ENCODE measurements at regions not wholly inside any gene's neighbourhood (a gene's known extent, or its start where the extent isn't known, plus 50 kb on each side); places are given as distances from the start of the nearest gene placed in this dataset.

- TF ChIP-seq CTCF (conservative IDR thresholded peaks at IDR 0.05; ENCODE audit: low read depth in 2 of 2) (no peak), JUNB (IDR thresholded peaks at IDR 0.05; ENCODE audit: unreplicated experiment) (no peak), REST (IDR thresholded peaks at IDR 0.05; ENCODE audit: unreplicated experiment) (no peak), EZH2 (IDR thresholded peaks at IDR 0.05; ENCODE audit: low read depth, unreplicated experiment) (no peak), ETS1 (IDR thresholded peaks at IDR 0.05) (no peak), EZH2phosphoT487 (IDR thresholded peaks at IDR 0.05; ENCODE audit: unreplicated experiment) (no peak)
These were observed 161.4 kb upstream of the DMRT1 start for GRCh38 chr9:680106-680505.

Data from GM23338 (cell line).